SK-N-MC (cell line): ENCODE measurements at regions not wholly inside any gene's neighbourhood (a gene's known extent, or its start where the extent isn't known, plus 50 kb on each side); places are given as distances from the start of the nearest gene placed in this dataset.

Experiments
- EZH2 ChIP-seq: fragments of 200-600 bp; sonication (generic); IDR thresholded peaks from one replicate; pipeline ENCODE4 v1.6.1; 2017; ENCODE audit warnings: antibody characterized with exemption
- FOXP2 ChIP-seq: optimal IDR thresholded peaks from 2 replicates; pipeline ENCODE3; 2011; ENCODE audit warnings: mild to moderate bottlenecking, moderate library complexity; ENCODE audit not compliant: insufficient read depth; ENCODE audit errors: extremely low read length, control extremely low read depth
- POLR2AphosphoS5 ChIP-seq: IDR thresholded peaks from 2 replicates; pipeline ENCODE4 v1.6.1; 2012; ENCODE audit warnings: mild to moderate bottlenecking, low read depth, low read length, borderline replicate concordance

GRCh38 chr7:125256446-125256845 is 326.8 kb upstream of the POT1 start:
- peak; percentile 38; the same call in 1 of the 2 replicates for TF ChIP-seq POLR2AphosphoS5
- no peak for TF ChIP-seq EZH2
- TF ChIP-seq FOXP2, result peak; percentile 51
